ENCODE measurements at regions not wholly inside any gene's neighbourhood (a gene's known extent, or its start where the extent isn't known, plus 50 kb on each side); places are given as distances from the start of the nearest gene placed in this dataset.

GRCh38 chr2:239616729-239617128 lies 215.9 kb upstream of the HDAC4 start:
- H3K4me3 ChIP-seq (ENCODE audit: low read depth, low read length) = no peak overlapping the region
- no peak for DNase-seq (ENCODE audit: low read depth)
- TF ChIP-seq CTCF (IDR thresholded peaks at IDR 0.05; ENCODE audit: low read depth, low read length, missing control alignments) = no peak
- in situ Hi-C loops (cut with HindIII; ENCODE audit: low sequenced_read_pairs) = loop anchor here (5.0 kb wide), 1 partner anchor 41 kb away; no protein-coding TSS in a partner anchor

DNA sequence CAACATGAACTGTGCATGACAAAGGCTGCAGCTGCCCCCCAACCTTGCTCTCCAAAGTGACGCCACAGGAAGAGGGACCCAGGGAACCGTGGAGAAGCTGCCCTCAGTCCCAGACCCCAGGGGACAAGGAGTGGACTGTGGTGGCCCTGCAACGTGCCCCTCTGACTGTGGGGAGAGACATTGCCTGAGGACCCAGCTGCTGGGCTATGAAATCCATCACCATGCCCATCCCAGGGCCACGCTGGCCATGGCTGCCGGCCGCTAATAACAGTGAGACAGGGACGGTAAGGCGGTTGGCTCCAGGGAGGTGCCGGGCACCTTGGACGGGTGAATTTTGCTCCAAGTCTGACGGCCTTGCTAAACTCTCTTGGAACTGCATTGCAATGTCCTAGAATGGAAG lies 211.3 kb upstream of the HDAC4 start:
- in situ Hi-C loops (cut with HindIII; ENCODE audit: low sequenced_read_pairs) = no loop called here
- no peak for DNase-seq (ENCODE audit: low read depth)
- no peak for TF ChIP-seq CTCF (IDR thresholded peaks at IDR 0.05; ENCODE audit: low read depth, low read length, missing control alignments)
- H3K4me3 ChIP-seq (ENCODE audit: low read depth, low read length) = no peak overlapping the region

GRCh38 chr2:239611222-239611795 lies 210.5 kb upstream of the HDAC4 start:
- DNase-seq (ENCODE audit: low read depth) = no peak
- no peak overlapping the region for H3K4me3 ChIP-seq (ENCODE audit: low read depth, low read length)
- no peak for TF ChIP-seq CTCF (IDR thresholded peaks at IDR 0.05; ENCODE audit: low read depth, low read length, missing control alignments)
- in situ Hi-C loops (cut with HindIII; ENCODE audit: low sequenced_read_pairs) = no loop called here

DNA sequence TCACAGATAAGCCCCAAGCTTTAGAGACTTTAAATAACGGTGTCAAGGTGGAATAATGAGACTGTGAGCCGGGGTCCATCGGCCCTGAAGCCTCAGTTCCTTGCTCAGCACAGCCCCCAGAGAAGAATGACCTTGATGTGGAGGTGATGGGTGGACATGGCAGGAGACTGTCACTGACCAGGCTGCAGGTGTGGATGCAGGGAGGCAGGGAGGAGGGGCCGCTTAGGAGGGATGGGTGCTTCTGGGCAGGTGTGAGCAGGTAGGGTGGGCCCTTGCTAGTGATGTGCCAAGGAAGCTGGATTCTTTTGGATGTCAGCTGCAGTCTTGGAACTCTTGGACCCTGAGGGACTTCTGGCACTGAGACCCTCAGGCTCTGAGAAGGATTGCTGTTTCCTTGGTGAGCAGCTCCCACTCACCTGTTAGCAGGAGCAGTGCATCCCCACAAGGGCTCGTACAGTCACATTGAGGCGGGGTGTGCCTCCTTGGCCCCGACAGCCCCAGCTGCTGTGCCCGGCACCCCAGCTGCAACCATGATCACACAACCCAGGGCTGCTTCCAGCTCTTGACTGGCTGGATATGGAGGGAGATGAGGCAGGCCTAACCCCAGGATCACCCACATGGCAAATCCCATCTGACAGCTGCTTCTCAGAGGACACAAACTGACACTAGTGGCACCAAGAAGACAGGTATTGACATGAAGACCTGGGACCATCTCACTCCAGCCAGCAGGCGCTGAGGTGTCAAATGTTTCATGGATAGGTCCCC lies 209.8 kb upstream of the HDAC4 start:
- TF ChIP-seq CTCF (IDR thresholded peaks at IDR 0.05; ENCODE audit: low read depth, low read length, missing control alignments) = no peak
- in situ Hi-C loops (cut with HindIII; ENCODE audit: low sequenced_read_pairs) = no loop called here
- no peak for DNase-seq (ENCODE audit: low read depth)
- H3K4me3 ChIP-seq (ENCODE audit: low read depth, low read length) = no peak overlapping the region

- H3K4me3 ChIP-seq (ENCODE audit: low read depth, low read length) = no peak overlapping the region
- in situ Hi-C loops (cut with HindIII; ENCODE audit: low sequenced_read_pairs) = no loop called here
- no peak for TF ChIP-seq CTCF (IDR thresholded peaks at IDR 0.05; ENCODE audit: low read depth, low read length, missing control alignments)
- DNase-seq (ENCODE audit: low read depth) = no peak
Observed at GRCh38 chr2:239609607-239610310, 208.9 kb upstream of the HDAC4 start.

DNA sequence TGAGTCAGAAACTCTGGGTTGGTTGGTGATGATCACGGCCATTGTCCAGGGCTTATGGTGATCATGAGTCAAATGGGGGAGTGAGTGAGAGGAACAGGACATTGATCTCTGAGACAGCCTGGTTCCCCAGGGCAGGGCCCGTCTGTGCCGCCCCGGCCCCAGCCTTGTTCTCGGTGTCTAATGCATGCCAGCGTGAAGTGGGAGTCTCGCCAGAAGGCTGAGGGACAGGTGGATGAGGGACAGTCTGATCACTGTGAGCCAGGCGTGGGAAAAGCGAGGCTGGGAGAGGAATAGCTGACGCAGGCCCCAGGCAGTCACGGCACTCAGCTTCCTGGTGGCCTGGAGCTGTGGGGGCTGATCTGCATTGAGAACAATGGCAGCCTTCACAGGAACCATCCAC lies 208.3 kb upstream of the HDAC4 start:
- no peak for DNase-seq (ENCODE audit: low read depth)
- in situ Hi-C loops (cut with HindIII; ENCODE audit: low sequenced_read_pairs) = no loop called here
- no peak overlapping the region for H3K4me3 ChIP-seq (ENCODE audit: low read depth, low read length)
- TF ChIP-seq CTCF (IDR thresholded peaks at IDR 0.05; ENCODE audit: low read depth, low read length, missing control alignments) = no peak
